CD4-positive, CD25-positive, alpha-beta regulatory T cell (primary cell): ENCODE measurements at regions not wholly inside any gene's neighbourhood (a gene's known extent, or its start where the extent isn't known, plus 50 kb on each side); places are given as distances from the start of the nearest gene placed in this dataset.

ENCODE experiments used
- ATAC-seq, 2 donors: fragments of 150-1000 bp; cut with Tn5 transposase; one replicate each; pipeline ENCODE4 v1.10.0; 2021; ENCODE audit warnings: low read depth in 2 of 2, moderate number of reproducible peaks in 2 of 2, moderate library complexity in 1 of 2
- DNase-seq, 3 donors: peaks; one replicate each; pipeline versions ENCODE4 v3.0.0 to v3.0.0-alpha.2; 2012 to 2022; ENCODE audit warnings: mixed read lengths in 1 of 3
- H3K27ac ChIP-seq: one replicate; pipeline ENCODE4 v1.7.0; 2013; ENCODE audit warnings: mild to moderate bottlenecking, low read length; ENCODE audit not compliant: insufficient read depth, poor library complexity, severe bottlenecking
- H3K27me3 ChIP-seq: one replicate; pipeline ENCODE4 v1.7.0; 2013; ENCODE audit warnings: low read length; ENCODE audit not compliant: control insufficient read depth, insufficient read depth
- H3K36me3 ChIP-seq: one replicate; pipeline ENCODE4 v1.7.0; 2013; ENCODE audit warnings: mild to moderate bottlenecking, low read length, moderate library complexity; ENCODE audit not compliant: control insufficient read depth, insufficient read depth
- H3K4me1 ChIP-seq: 2 replicates; pipeline ENCODE4 v1.7.0; 2013; ENCODE audit warnings: mild to moderate bottlenecking, low read length; ENCODE audit not compliant: insufficient read depth, control insufficient read depth, poor library complexity, severe bottlenecking
- H3K4me3 ChIP-seq: one replicate; pipeline ENCODE4 v1.7.0; 2013; ENCODE audit warnings: low read depth, mild to moderate bottlenecking, low read length, moderate library complexity
- H3K9me3 ChIP-seq, 2 experiments: 1 replicate in 1 of 2; 2 replicates in 1 of 2; pipeline ENCODE4 v1.7.0; 2013; ENCODE audit warnings: low read length in 2 of 2, mild to moderate bottlenecking in 1 of 2, moderate library complexity in 1 of 2; ENCODE audit not compliant: control insufficient read depth in 2 of 2
- H3K27ac Mint-ChIP-seq, 3 donors: one replicate each; pipeline ENCODE4 v1.8.0; 2020 to 2022; ENCODE audit warnings: mild to moderate bottlenecking in 3 of 3, mixed read lengths in 3 of 3, moderate library complexity in 2 of 3
- H3K27me3 Mint-ChIP-seq: one replicate; pipeline ENCODE4 v1.8.0; 2022; ENCODE audit warnings: mild to moderate bottlenecking, mixed read lengths
- H3K36me3 Mint-ChIP-seq: one replicate; pipeline ENCODE4 v1.8.0; 2020; ENCODE audit warnings: mixed read lengths
- H3K4me1 Mint-ChIP-seq, 4 donors: one replicate each; pipeline ENCODE4 v1.8.0; 2020 to 2022; ENCODE audit warnings: mixed read lengths in 4 of 4, mild to moderate bottlenecking in 1 of 4
- H3K4me3 Mint-ChIP-seq, 4 donors: one replicate each; pipeline ENCODE4 v1.8.0; 2020 to 2022; ENCODE audit warnings: mild to moderate bottlenecking in 4 of 4, mixed read lengths in 4 of 4, moderate library complexity in 3 of 4
- H3K9me3 Mint-ChIP-seq, 7 donors: one replicate each; pipeline ENCODE4 v1.8.0; 2020 to 2022; ENCODE audit warnings: mixed read lengths in 7 of 7, mild to moderate bottlenecking in 3 of 7, moderate library complexity in 2 of 7

- no peak for DNase-seq
- Histone ChIP-seq H3K9me3 (peaks cover 5 to 9% of the 10 kb centered on the region in 2 experiments), H3K36me3 (no peaks in the 10 kb centered on the region), H3K27ac (no peak overlapping the region), H3K4me3 (no peak overlapping the region), H3K27me3 (no peaks in the 10 kb centered on the region), H3K4me1 (no peaks in the 10 kb centered on the region)
- H3K27me3 Mint-ChIP-seq, result no peaks in the 10 kb centered on the region
- no peak for ATAC-seq
- no peaks in the 10 kb centered on the region for H3K4me1 Mint-ChIP-seq
- H3K4me3 Mint-ChIP-seq, result no peak overlapping the region
- no peaks in the 10 kb centered on the region for H3K36me3 Mint-ChIP-seq
- H3K27ac Mint-ChIP-seq, result no peak overlapping the region
- H3K9me3 Mint-ChIP-seq, result peaks cover 0 to 28% (median 4%) of the 10 kb centered on the region in 7 donors
Observed at GRCh38 chr4:19944806-19945205, 306.9 kb upstream of the SLIT2 start.

GRCh38 chr4:19944251-19944650, 307.5 kb upstream of the SLIT2 start:
- Histone ChIP-seq H3K27ac (no peak overlapping the region), H3K4me3 (no peak overlapping the region), H3K36me3 (no peaks in the 10 kb centered on the region), H3K27me3 (no peaks in the 10 kb centered on the region), H3K9me3 (peaks cover 5 to 9% of the 10 kb centered on the region in 2 experiments), H3K4me1 (no peaks in the 10 kb centered on the region)
- Mint-ChIP-seq H3K27me3 (no peaks in the 10 kb centered on the region), H3K4me1 (no peaks in the 10 kb centered on the region), H3K9me3 (peaks cover 0 to 28% (median 4%) of the 10 kb centered on the region in 7 donors), H3K27ac (no peak overlapping the region), H3K36me3 (no peaks in the 10 kb centered on the region), H3K4me3 (no peak overlapping the region)
- ATAC-seq (no peak), DNase-seq (no peak)

GRCh38 chr4:19941434-19941833, 310.3 kb upstream of the SLIT2 start:
- H3K9me3 ChIP-seq, result peaks cover 2 to 9% of the 10 kb centered on the region in 2 experiments
- H3K4me3 ChIP-seq, result no peak overlapping the region
- H3K27ac Mint-ChIP-seq, result no peak overlapping the region
- H3K4me1 ChIP-seq, result no peaks in the 10 kb centered on the region
- H3K27ac ChIP-seq, result no peak overlapping the region
- no peaks in the 10 kb centered on the region for H3K36me3 ChIP-seq
- DNase-seq, result no peak
- H3K9me3 Mint-ChIP-seq, result peaks cover 0 to 24% (median 4%) of the 10 kb centered on the region in 7 donors
- no peak for ATAC-seq
- H3K4me1 Mint-ChIP-seq, result no peaks in the 10 kb centered on the region
- H3K36me3 Mint-ChIP-seq, result no peaks in the 10 kb centered on the region
- H3K4me3 Mint-ChIP-seq, result no peak overlapping the region
- H3K27me3 ChIP-seq, result no peaks in the 10 kb centered on the region
- no peaks in the 10 kb centered on the region for H3K27me3 Mint-ChIP-seq

- Mint-ChIP-seq H3K4me1 (no peaks in the 10 kb centered on the region), H3K9me3 (peaks cover 0 to 24% (median 4%) of the 10 kb centered on the region in 7 donors)
- ATAC-seq, result no peak
Observed at GRCh38 chr4:19940861-19941260, 310.8 kb upstream of the SLIT2 start.

GRCh38 chr4:19936476-19936875, 315.2 kb upstream of the SLIT2 start:
- Mint-ChIP-seq H3K4me3 (no peak overlapping the region), H3K27ac (no peak overlapping the region), H3K9me3 (peaks cover 0 to 18% (median 5%) of the 10 kb centered on the region in 7 donors), H3K27me3 (no peaks in the 10 kb centered on the region), H3K36me3 (no peaks in the 10 kb centered on the region), H3K4me1 (no peaks in the 10 kb centered on the region)
- ATAC-seq (no peak), DNase-seq (no peak)
- H3K4me3 ChIP-seq, result no peak overlapping the region
- H3K27ac ChIP-seq, result no peak overlapping the region
- no peaks in the 10 kb centered on the region for H3K4me1 ChIP-seq
- H3K27me3 ChIP-seq, result no peaks in the 10 kb centered on the region
- no peaks in the 10 kb centered on the region for H3K36me3 ChIP-seq
- H3K9me3 ChIP-seq, result peaks cover 0 to 9% of the 10 kb centered on the region in 2 experiments

More at GRCh38 chr4:19940861-19941260, 310.8 kb upstream of the SLIT2 start:
- no peaks in the 10 kb centered on the region for H3K27me3 Mint-ChIP-seq
- Histone ChIP-seq H3K27me3 (no peaks in the 10 kb centered on the region), H3K4me1 (no peaks in the 10 kb centered on the region), H3K9me3 (peaks cover 0 to 9% of the 10 kb centered on the region in 2 experiments), H3K4me3 (no peak overlapping the region), H3K27ac (no peak overlapping the region), H3K36me3 (no peaks in the 10 kb centered on the region)
- H3K36me3 Mint-ChIP-seq, result no peaks in the 10 kb centered on the region
- no peak overlapping the region for H3K4me3 Mint-ChIP-seq
- DNase-seq, result no peak
- H3K27ac Mint-ChIP-seq, result no peak overlapping the region

GRCh38 chr4:19930742-19931141, 321.0 kb upstream of the SLIT2 start:
- DNase-seq (no peak), ATAC-seq (no peak)
- no peaks in the 10 kb centered on the region for H3K27me3 ChIP-seq
- peaks cover 0 to 4% of the 10 kb centered on the region in 2 experiments for H3K9me3 ChIP-seq
- no peak overlapping the region for H3K4me3 ChIP-seq
- H3K36me3 ChIP-seq, result no peaks in the 10 kb centered on the region
- H3K9me3 Mint-ChIP-seq, result peaks cover 0 to 28% (median 11%) of the 10 kb centered on the region in 7 donors
- no peaks in the 10 kb centered on the region for H3K4me1 Mint-ChIP-seq
- H3K4me3 Mint-ChIP-seq, result no peak overlapping the region
- H3K27me3 Mint-ChIP-seq, result no peaks in the 10 kb centered on the region
- no peaks in the 10 kb centered on the region for H3K4me1 ChIP-seq
- H3K27ac Mint-ChIP-seq, result no peak overlapping the region
- H3K36me3 Mint-ChIP-seq, result no peaks in the 10 kb centered on the region
- H3K27ac ChIP-seq, result no peak overlapping the region

- Mint-ChIP-seq H3K4me1 (no peaks in the 10 kb centered on the region), H3K27me3 (no peaks in the 10 kb centered on the region), H3K9me3 (peaks cover 0 to 24% (median 11%) of the 10 kb centered on the region in 7 donors), H3K36me3 (no peaks in the 10 kb centered on the region), H3K27ac (no peak overlapping the region), H3K4me3 (no peak overlapping the region)
- Histone ChIP-seq H3K27me3 (no peaks in the 10 kb centered on the region), H3K4me3 (no peak overlapping the region), H3K4me1 (no peaks in the 10 kb centered on the region), H3K36me3 (no peaks in the 10 kb centered on the region), H3K9me3 (no peaks in the 10 kb centered on the region), H3K27ac (no peak overlapping the region)
- DNase-seq (no peak), ATAC-seq (no peak)
Observed at GRCh38 chr4:19927381-19927780, 324.3 kb upstream of the SLIT2 start.

GRCh38 chr4:19925516-19925915, 326.2 kb upstream of the SLIT2 start:
- no peaks in the 10 kb centered on the region for H3K9me3 ChIP-seq
- Mint-ChIP-seq H3K4me3 (no peak overlapping the region), H3K27ac (no peak overlapping the region), H3K36me3 (no peaks in the 10 kb centered on the region), H3K4me1 (no peaks in the 10 kb centered on the region), H3K27me3 (no peaks in the 10 kb centered on the region), H3K9me3 (peaks cover 0 to 12% (median 8%) of the 10 kb centered on the region in 7 donors)
- no peak overlapping the region for H3K27ac ChIP-seq
- DNase-seq (no peak), ATAC-seq (no peak)
- H3K4me1 ChIP-seq, result no peaks in the 10 kb centered on the region
- no peaks in the 10 kb centered on the region for H3K27me3 ChIP-seq
- H3K4me3 ChIP-seq, result no peak overlapping the region
- H3K36me3 ChIP-seq, result no peaks in the 10 kb centered on the region
